HepG2 (cell line): ENCODE measurements at regions not wholly inside any gene's neighbourhood (a gene's known extent, or its start where the extent isn't known, plus 50 kb on each side); places are given as distances from the start of the nearest gene placed in this dataset.

Source experiments
- ATAC-seq: fragments of 200-7000 bp; cut with Tn5 transposase; 3 replicates; pipeline ENCODE4 v1.9.1; 2020; ENCODE audit warnings: mild to moderate bottlenecking, moderate library complexity
- BruUV-seq: library from RNA; stranded (reverse); fragments of 400-500 nt; replicated peaks from 2 replicates; lab custom pipeline; 2021; lab: Mats Ljungman, UMichigan
- CTCF ChIA-PET: fragments of 300-600 bp; formaldehyde crosslinking; extraction: SDS; loops from one replicate; lab custom pipeline; 2021; ENCODE audit warnings: low total read pairs, inconsistent platforms, low intra/inter-chr PET ratio; lab: Yijun Ruan, JAX
- POLR2A ChIA-PET: fragments of 350-600 bp; sonication (Branson Sonifier 250); formaldehyde crosslinking; loops from one replicate; lab custom pipeline; 2020; ENCODE audit warnings: antibody characterized with exemption, inconsistent platforms; lab: Yijun Ruan, JAX
- DNase-seq: peaks from one replicate; pipeline ENCODE4 v3.0.0-alpha.2; 2015; ENCODE audit warnings: low spot score
- FAIRE-seq: peaks from 3 replicates; lab custom pipeline; 2011; peaks lifted over from hg19 to GRCh38; lab: Jason Lieb, UNC
- H2AFZ ChIP-seq: one replicate; pipeline ENCODE4 v1.6.1; 2011; ENCODE audit warnings: low read length, inconsistent platforms
- H3K27ac ChIP-seq: fragments of 300-600 bp; 3 replicates; pipeline ENCODE4 v1.8.0; 2011; ENCODE audit warnings: mixed run types, mild to moderate bottlenecking, mixed read lengths, low read length, inconsistent platforms; ENCODE audit not compliant: insufficient read depth; ENCODE audit errors: extremely low read length
- H3K27me3 ChIP-seq, 2 experiments: fragments of 200-600 bp in 1 of 2; 2 replicates in 1 of 2; 3 replicates in 1 of 2; pipeline versions ENCODE4 v1.6.0 to v1.8.0; 2011; ENCODE audit warnings: low read length in 2 of 2, mild to moderate bottlenecking in 2 of 2, moderate library complexity in 2 of 2, inconsistent platforms in 1 of 2; ENCODE audit not compliant: insufficient read depth in 2 of 2, control insufficient read depth in 1 of 2
- H3K36me3 ChIP-seq, 2 experiments: fragments of 200-600 bp in 1 of 2; replicated peaks in 1 of 2; 2 replicates in 1 of 2; 3 replicates in 1 of 2; pipeline versions ENCODE4 v1.5.1 to v1.8.0; 2011; ENCODE audit warnings: low read length in 2 of 2, inconsistent platforms in 1 of 2; ENCODE audit not compliant: insufficient read depth in 2 of 2, control insufficient read depth in 1 of 2
- H3K4me1 ChIP-seq: 2 replicates; pipeline ENCODE4 v1.5.1; 2012; ENCODE audit warnings: low read length, inconsistent platforms; ENCODE audit not compliant: insufficient read depth
- H3K4me2 ChIP-seq: 2 replicates; pipeline ENCODE4 v1.6.0; 2011; ENCODE audit warnings: low read depth, low read length, inconsistent platforms
- H3K4me3 ChIP-seq, 3 experiments: fragments of 200-600 bp in 1 of 3; sonication (generic), shearing (Covaris generic) in 1 of 3; replicated peaks in 1 of 3; 2 replicates each; pipeline ENCODE4 v1.5.1; 2011 to 2016; ENCODE audit warnings: low read length in 3 of 3, inconsistent platforms in 2 of 3, low read depth in 2 of 3, mild to moderate bottlenecking in 2 of 3, control low read depth in 1 of 3, mixed read lengths in 1 of 3; ENCODE audit not compliant: insufficient read depth in 1 of 3
- H3K79me2 ChIP-seq: one replicate; pipeline ENCODE4 v1.6.1; 2011; ENCODE audit warnings: low read length, inconsistent platforms; ENCODE audit not compliant: insufficient read depth
- H3K9ac ChIP-seq: 2 replicates; pipeline ENCODE4 v1.6.0; 2011; ENCODE audit warnings: mild to moderate bottlenecking, low read depth, low read length, inconsistent platforms; ENCODE audit not compliant: insufficient read depth
- H3K9me3 ChIP-seq: 2 replicates; pipeline ENCODE4 v1.5.1; 2012; ENCODE audit warnings: mild to moderate bottlenecking, low read length
- H4K20me1 ChIP-seq: 2 replicates; pipeline ENCODE4 v1.6.0; 2011; ENCODE audit warnings: inconsistent platforms, mild to moderate bottlenecking, low read length, moderate library complexity; ENCODE audit not compliant: insufficient read depth
- AGO2 ChIP-seq: fragments of 200-400 bp; formaldehyde crosslinking; optimal IDR thresholded peaks from 2 replicates; pipeline ENCODE3; 2017; ENCODE audit warnings: mild to moderate bottlenecking, low read depth, low read length, moderate library complexity
- CERS6 ChIP-seq: sonication (generic); formaldehyde crosslinking; IDR thresholded peaks from 2 replicates; pipeline ENCODE4 v1.5.0; 2020; ENCODE audit warnings: missing genetic modification reagents
- CSRNP1 ChIP-seq: sonication (generic); formaldehyde crosslinking; IDR thresholded peaks from 2 replicates; pipeline ENCODE4 v1.8.1; 2023; ENCODE audit warnings: mild to moderate bottlenecking, missing genetic modification reagents
- ETS1 ChIP-seq: sonication (generic); formaldehyde crosslinking; IDR thresholded peaks from 2 replicates; pipeline ENCODE4 v1.4.0; 2020; ENCODE audit warnings: missing genetic modification reagents
- GATAD2A ChIP-seq: IDR thresholded peaks from 2 replicates; pipeline ENCODE4 v1.6.1; 2016
- JDP2 ChIP-seq: sonication (generic); formaldehyde crosslinking; IDR thresholded peaks from 2 replicates; pipeline ENCODE4 v1.8.1; 2022; ENCODE audit warnings: missing genetic modification reagents, borderline replicate concordance
- KDM3A ChIP-seq: IDR thresholded peaks from 2 replicates; pipeline ENCODE4 v1.6.1; 2018; ENCODE audit warnings: low read depth, missing compliant biosample characterization
- NAIF1 ChIP-seq: sonication (generic); formaldehyde crosslinking; IDR thresholded peaks from 2 replicates; pipeline ENCODE4 v1.5.0; 2020; ENCODE audit warnings: mild to moderate bottlenecking, missing genetic modification reagents, borderline replicate concordance
- NFYC ChIP-seq: IDR thresholded peaks from 2 replicates; pipeline ENCODE4 v1.6.1; 2016; ENCODE audit warnings: missing genetic modification reagents, missing compliant biosample characterization
- SCMH1 ChIP-seq: sonication (generic); formaldehyde crosslinking; IDR thresholded peaks from 2 replicates; pipeline ENCODE4 v1.9.0; 2021; ENCODE audit warnings: missing genetic modification reagents, mild to moderate bottlenecking, borderline replicate concordance
- SNAI1 ChIP-seq: sonication (generic); formaldehyde crosslinking; IDR thresholded peaks from 2 replicates; pipeline ENCODE4 v1.5.0; 2020; ENCODE audit warnings: mild to moderate bottlenecking, missing genetic modification reagents, borderline replicate concordance
- SPEN ChIP-seq: sonication (generic); formaldehyde crosslinking; IDR thresholded peaks from 2 replicates; pipeline ENCODE4 v1.5.1; 2020; ENCODE audit warnings: low read depth, mild to moderate bottlenecking, missing genetic modification reagents
- SRSF1 ChIP-seq: fragments of 200-400 bp; formaldehyde crosslinking; optimal IDR thresholded peaks from 2 replicates; pipeline ENCODE3; 2017; ENCODE audit warnings: mild to moderate bottlenecking, low read depth, low read length, moderate library complexity
- ZBTB46 ChIP-seq: sonication (generic); formaldehyde crosslinking; IDR thresholded peaks from 2 replicates; pipeline ENCODE4 v1.4.0; 2020; ENCODE audit warnings: mild to moderate bottlenecking, missing genetic modification reagents, borderline replicate concordance
- ZGPAT ChIP-seq: IDR thresholded peaks from 2 replicates; pipeline ENCODE4 v1.6.1; 2016; ENCODE audit warnings: mild to moderate bottlenecking
- ZNF264 ChIP-seq: sonication (generic); formaldehyde crosslinking; IDR thresholded peaks from 2 replicates; pipeline ENCODE4 v1.4.0; 2020; ENCODE audit warnings: missing genetic modification reagents
- ZNF569 ChIP-seq: sonication (generic); formaldehyde crosslinking; IDR thresholded peaks from 2 replicates; pipeline ENCODE4 v1.5.0; 2020; ENCODE audit warnings: mild to moderate bottlenecking, missing genetic modification reagents, moderate library complexity, borderline replicate concordance
- in situ Hi-C: cut with HindIII; loops from 2 replicates; pipeline ENCODE4 v1.10.0; 2017; ENCODE audit warnings: low pct_unique_long_range_greater_than_20kb; ENCODE audit not compliant: extremely low pct_ligation_motif_present
- intact Hi-C: fragments of 100-400 bp; cut with micrococcal nuclease; formaldehyde crosslinking; loops from one replicate; pipeline ENCODE4 v1.10.0; 2022; ENCODE audit not compliant: unreplicated experiment

- ATAC-seq (no peak), DNase-seq (no peak), FAIRE-seq (no peak)
- Histone ChIP-seq H3K4me2 (no peak overlapping the region), H3K27ac (no peak overlapping the region), H4K20me1 (no peaks in the 10 kb centered on the region), H3K9me3 (no peaks in the 10 kb centered on the region), H3K27me3 (no peaks in the 10 kb centered on the region), H3K4me3 (no peak overlapping the region), H3K9ac (no peak overlapping the region), H2AFZ (no peak overlapping the region), H3K36me3 (no peaks in the 10 kb centered on the region), H3K79me2 (no peaks in the 10 kb centered on the region), H3K4me1 (no peaks in the 10 kb centered on the region)
- CTCF ChIA-PET = no interaction called here
- POLR2A ChIA-PET = no interaction called here
- no TSS peak for BruUV-seq
- TF ChIP-seq AGO2 = no peak
- no peak for TF ChIP-seq CSRNP1 (CRISPR knock-in tag)
- TF ChIP-seq KDM3A (CRISPR knock-in tag) = no peak
- no peak for TF ChIP-seq ETS1 (CRISPR knock-in tag)
- no peak for TF ChIP-seq ZBTB46
- no peak for TF ChIP-seq ZNF569 (CRISPR knock-in tag)
- TF ChIP-seq SNAI1 = no peak
- TF ChIP-seq ZGPAT (CRISPR knock-in tag) = no peak
- no peak for TF ChIP-seq SRSF1
- TF ChIP-seq JDP2 = no peak
- TF ChIP-seq CERS6 (CRISPR knock-in tag) = no peak
- TF ChIP-seq NFYC (CRISPR knock-in tag) = no peak
- no peak for TF ChIP-seq GATAD2A
- TF ChIP-seq ZNF264 = no peak
- no peak for TF ChIP-seq SCMH1 (CRISPR knock-in tag)
- no peak for TF ChIP-seq SPEN (CRISPR knock-in tag)
- TF ChIP-seq NAIF1 (CRISPR knock-in tag) = no peak
- intact Hi-C loops = no loop called here
- in situ Hi-C loops = no loop called here
Observed at GRCh38 chr7:116422683-116423082, 76.9 kb upstream of the CAV2 start.
